Retinal pigment epithelial cell (primary cell): ENCODE measurements at regions not wholly inside any gene's neighbourhood (a gene's known extent, or its start where the extent isn't known, plus 50 kb on each side); places are given as distances from the start of the nearest gene placed in this dataset.

Experiments used
- DNase-seq: peaks from one replicate; pipeline ENCODE4 v3.0.0-alpha.2; 2010; ENCODE audit warnings: low read depth
- H3K4me3 ChIP-seq: 2 replicates; pipeline ENCODE4 v1.5.1; 2011; ENCODE audit warnings: mild to moderate bottlenecking, low read length, control low read depth, moderate library complexity
- TF ChIP-seq, protein P1 (sequence below): conservative IDR thresholded peaks from 2 replicates; pipeline ENCODE4 v1.5.1; 2011; ENCODE audit warnings: low read depth, low read length, control low read depth, inconsistent platforms

DNA sequence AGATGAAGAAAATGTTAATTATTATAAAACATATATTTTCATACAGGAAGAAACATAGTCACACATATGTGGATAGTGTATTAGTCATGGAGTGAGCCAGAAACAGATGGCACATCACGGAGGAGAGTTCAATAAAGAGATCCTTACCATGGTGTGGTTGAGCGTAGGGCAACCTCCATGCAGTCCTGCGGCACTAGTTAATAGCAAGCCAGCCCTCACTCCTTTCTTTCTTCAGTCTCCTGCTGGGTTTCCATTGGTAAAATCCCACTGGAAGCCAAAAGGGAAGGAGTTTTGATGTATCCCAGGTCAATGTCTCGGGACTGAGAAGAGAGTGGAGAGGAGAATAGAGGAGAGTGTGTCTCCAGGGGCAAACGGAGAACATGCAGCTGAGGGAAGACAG lies 328.1 kb downstream of the NR4A2 start:
- no peak overlapping the region for H3K4me3 ChIP-seq
- DNase-seq: no peak
- TF ChIP-seq, protein P1, sequence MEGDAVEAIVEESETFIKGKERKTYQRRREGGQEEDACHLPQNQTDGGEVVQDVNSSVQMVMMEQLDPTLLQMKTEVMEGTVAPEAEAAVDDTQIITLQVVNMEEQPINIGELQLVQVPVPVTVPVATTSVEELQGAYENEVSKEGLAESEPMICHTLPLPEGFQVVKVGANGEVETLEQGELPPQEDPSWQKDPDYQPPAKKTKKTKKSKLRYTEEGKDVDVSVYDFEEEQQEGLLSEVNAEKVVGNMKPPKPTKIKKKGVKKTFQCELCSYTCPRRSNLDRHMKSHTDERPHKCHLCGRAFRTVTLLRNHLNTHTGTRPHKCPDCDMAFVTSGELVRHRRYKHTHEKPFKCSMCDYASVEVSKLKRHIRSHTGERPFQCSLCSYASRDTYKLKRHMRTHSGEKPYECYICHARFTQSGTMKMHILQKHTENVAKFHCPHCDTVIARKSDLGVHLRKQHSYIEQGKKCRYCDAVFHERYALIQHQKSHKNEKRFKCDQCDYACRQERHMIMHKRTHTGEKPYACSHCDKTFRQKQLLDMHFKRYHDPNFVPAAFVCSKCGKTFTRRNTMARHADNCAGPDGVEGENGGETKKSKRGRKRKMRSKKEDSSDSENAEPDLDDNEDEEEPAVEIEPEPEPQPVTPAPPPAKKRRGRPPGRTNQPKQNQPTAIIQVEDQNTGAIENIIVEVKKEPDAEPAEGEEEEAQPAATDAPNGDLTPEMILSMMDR: no peak

GRCh38 chr2:156003780-156004179 lies 328.7 kb downstream of the NR4A2 start:
- TF ChIP-seq, protein P1: no peak
- DNase-seq: no peak
- no peak overlapping the region for H3K4me3 ChIP-seq

GRCh38 chr2:156001851-156002250 lies 330.7 kb downstream of the NR4A2 start:
- no peak overlapping the region for H3K4me3 ChIP-seq
- DNase-seq: no peak
- TF ChIP-seq, protein P1: no peak

GRCh38 chr2:155997538-155997937 lies 335.0 kb downstream of the NR4A2 start:
- TF ChIP-seq, protein P1: no peak
- no peak for DNase-seq
- H3K4me3 ChIP-seq: no peak overlapping the region

- no peak overlapping the region for H3K4me3 ChIP-seq
- TF ChIP-seq, protein P1: no peak
- DNase-seq: no peak
These were observed 338.2 kb downstream of the NR4A2 start for GRCh38 chr2:155994315-155994714.

DNA sequence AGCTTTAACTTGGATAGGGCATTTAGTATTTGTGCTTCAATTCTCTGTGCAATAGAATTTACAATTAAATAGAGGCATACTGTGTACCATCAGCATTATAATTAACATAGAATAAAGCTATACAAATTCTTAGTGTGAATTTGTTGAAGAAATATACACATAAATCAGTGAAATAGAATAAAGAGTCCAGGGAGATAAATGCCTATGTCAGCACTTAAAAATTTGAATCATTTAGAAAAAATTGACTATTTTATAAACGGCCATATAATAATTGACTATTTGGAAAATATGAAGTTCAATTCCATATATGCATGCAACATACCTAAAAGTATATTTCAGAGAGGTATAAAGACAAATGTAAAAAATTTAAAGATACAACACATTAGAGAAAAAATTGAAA lies 348.7 kb downstream of the NR4A2 start:
- TF ChIP-seq, protein P1: no peak
- no peak overlapping the region for H3K4me3 ChIP-seq

DNA sequence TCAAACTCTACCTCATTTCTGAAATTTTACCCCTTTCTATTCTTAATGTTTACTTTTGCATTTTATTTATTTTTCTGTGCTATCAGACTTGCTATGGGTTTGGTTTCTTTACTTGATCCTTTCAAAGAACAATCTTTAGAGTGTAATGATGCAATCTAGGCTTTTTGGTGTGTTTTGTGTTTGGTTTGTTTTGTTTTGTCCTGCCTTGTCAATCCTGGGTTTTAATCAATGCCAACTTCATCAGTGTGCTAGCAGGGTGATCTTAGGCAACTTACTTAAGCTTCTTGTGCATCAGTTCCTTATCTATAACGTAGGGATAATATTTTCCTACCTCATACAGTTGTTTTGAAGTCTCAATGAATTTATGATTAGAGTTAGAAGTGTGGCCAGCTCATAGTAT lies 350.4 kb downstream of the NR4A2 start:
- TF ChIP-seq, protein P1: no peak
- DNase-seq: no peak
- no peak overlapping the region for H3K4me3 ChIP-seq

More for the DNA sequence above, 348.7 kb downstream of the NR4A2 start:
- no peak for DNase-seq
